ENCODE measurements at regions not wholly inside any gene's neighbourhood (a gene's known extent, or its start where the extent isn't known, plus 50 kb on each side); places are given as distances from the start of the nearest gene placed in this dataset.

DNA sequence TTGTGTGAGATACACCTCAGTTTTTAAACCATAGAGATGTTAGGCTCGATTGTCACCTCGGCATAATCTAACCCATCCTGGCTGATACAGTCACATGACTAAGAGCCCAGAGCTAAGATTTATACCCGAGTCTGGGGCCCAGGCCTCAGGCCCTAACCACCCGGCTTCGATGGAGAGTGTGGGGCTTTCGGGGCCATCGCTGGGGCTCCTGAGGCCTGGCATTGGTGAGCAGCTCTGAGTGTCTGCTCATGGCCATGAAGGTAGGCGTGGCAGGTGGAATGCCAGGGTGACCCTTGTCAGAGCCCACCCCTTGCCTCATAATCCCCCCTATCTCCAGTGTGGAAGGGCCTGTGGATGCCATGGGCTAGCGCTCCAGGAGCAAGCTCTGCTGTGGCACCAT, 164.3 kb downstream of the BMP7 start:
- Mint-ChIP-seq H3K9me3 (no peaks in the 10 kb centered on the region), H3K27me3 (peaks cover 3% of the 10 kb centered on the region), H3K27ac (no peak overlapping the region), H3K4me3 (no peak overlapping the region), H3K36me3 (ENCODE audit: low read depth) (no peaks in the 10 kb centered on the region), H3K4me1 (ENCODE audit: low read depth) (no peaks in the 10 kb centered on the region)
- no peak for ATAC-seq
- DNase-seq = no peak
- ChIA-PET CTCF (interaction anchor here (1.9 kb wide), 1 partner anchor 10 kb away, joined by 5 read pairs; no protein-coding TSS in a partner anchor), POLR2A (no interaction called here)
- TF ChIP-seq, protein P1, sequence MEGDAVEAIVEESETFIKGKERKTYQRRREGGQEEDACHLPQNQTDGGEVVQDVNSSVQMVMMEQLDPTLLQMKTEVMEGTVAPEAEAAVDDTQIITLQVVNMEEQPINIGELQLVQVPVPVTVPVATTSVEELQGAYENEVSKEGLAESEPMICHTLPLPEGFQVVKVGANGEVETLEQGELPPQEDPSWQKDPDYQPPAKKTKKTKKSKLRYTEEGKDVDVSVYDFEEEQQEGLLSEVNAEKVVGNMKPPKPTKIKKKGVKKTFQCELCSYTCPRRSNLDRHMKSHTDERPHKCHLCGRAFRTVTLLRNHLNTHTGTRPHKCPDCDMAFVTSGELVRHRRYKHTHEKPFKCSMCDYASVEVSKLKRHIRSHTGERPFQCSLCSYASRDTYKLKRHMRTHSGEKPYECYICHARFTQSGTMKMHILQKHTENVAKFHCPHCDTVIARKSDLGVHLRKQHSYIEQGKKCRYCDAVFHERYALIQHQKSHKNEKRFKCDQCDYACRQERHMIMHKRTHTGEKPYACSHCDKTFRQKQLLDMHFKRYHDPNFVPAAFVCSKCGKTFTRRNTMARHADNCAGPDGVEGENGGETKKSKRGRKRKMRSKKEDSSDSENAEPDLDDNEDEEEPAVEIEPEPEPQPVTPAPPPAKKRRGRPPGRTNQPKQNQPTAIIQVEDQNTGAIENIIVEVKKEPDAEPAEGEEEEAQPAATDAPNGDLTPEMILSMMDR (IDR thresholded peaks at IDR 0.05) = no peak
- intact Hi-C loops (cut with micrococcal nuclease) = no loop called here

DNA sequence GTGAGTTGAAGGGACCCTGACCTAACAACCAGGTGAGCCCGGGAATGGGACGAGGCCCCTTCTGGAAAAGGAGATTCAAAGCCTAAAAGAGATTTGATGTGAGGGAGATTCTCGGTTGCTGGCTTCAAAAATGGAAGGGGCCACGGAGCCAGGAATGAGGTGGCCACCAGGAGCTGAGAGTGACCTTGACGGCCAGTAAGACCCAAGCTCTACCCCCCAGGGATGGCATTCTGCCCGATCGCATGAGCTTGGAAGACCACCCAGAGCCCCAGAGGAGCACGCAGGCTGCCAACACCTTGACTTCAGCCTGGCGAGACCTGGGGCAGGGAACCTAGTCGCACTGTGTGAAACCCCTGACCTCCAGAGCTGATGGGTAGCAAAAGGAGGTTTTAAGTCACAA, 163.9 kb downstream of the BMP7 start:
- TF ChIP-seq, protein P1 (IDR thresholded peaks at IDR 0.05) = no peak
- ChIA-PET CTCF (interaction anchor here (1.9 kb wide), 1 partner anchor 11 kb away, joined by 5 read pairs; no protein-coding TSS in a partner anchor), POLR2A (no interaction called here)
- Mint-ChIP-seq H3K4me3 (no peak overlapping the region), H3K4me1 (ENCODE audit: low read depth) (no peaks in the 10 kb centered on the region), H3K36me3 (ENCODE audit: low read depth) (no peaks in the 10 kb centered on the region), H3K27me3 (peaks cover 3% of the 10 kb centered on the region), H3K9me3 (no peaks in the 10 kb centered on the region), H3K27ac (no peak overlapping the region)
- intact Hi-C loops (cut with micrococcal nuclease) = no loop called here
- DNase-seq (no peak), ATAC-seq (no peak)

DNA sequence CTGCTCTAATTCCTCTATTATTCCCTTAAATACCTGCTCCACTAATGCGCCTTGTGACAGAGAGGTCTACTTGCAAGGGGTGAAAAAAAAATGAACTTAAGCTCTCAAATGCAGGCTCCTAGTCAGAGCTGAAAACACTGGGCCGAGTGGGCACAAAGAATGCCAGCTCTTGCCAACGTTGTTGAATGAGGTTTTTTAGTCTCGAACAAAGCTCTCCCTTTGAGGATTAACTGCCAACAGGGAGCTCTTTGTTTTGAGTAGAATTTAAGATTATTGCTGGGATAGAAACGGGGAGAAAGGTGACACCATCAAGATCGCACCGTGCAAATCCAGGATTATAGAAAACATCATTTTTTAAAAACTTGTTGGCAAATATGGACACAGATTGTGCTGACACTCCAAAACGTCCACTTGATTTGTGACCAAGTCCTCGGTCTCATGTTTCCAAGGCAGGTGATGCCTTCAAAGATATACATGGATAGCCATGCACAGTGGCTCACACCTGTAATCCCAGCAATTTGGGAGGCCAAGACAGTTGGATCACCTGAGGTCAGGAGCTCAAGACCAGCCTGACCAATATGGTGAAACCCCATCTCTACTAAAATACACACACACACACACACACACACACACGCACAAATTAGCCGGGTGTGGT, 163.2 kb downstream of the BMP7 start:
- TF ChIP-seq, protein P1 (IDR thresholded peaks at IDR 0.05) = no peak
- Mint-ChIP-seq H3K36me3 (ENCODE audit: low read depth) (no peaks in the 10 kb centered on the region), H3K9me3 (no peaks in the 10 kb centered on the region), H3K27ac (no peak overlapping the region), H3K27me3 (peaks cover 3% of the 10 kb centered on the region), H3K4me1 (ENCODE audit: low read depth) (no peaks in the 10 kb centered on the region), H3K4me3 (no peak overlapping the region)
- intact Hi-C loops (cut with micrococcal nuclease) = no loop called here
- ChIA-PET POLR2A (interaction anchor here (0.6 kb wide), 1 partner anchor 271 kb away, joined by 3 read pairs; no protein-coding TSS in a partner anchor), CTCF (interaction anchor here (1.9 kb wide), 1 partner anchor 11 kb away, joined by 5 read pairs; no protein-coding TSS in a partner anchor)
- no peak for DNase-seq
- ATAC-seq = no peak

DNA sequence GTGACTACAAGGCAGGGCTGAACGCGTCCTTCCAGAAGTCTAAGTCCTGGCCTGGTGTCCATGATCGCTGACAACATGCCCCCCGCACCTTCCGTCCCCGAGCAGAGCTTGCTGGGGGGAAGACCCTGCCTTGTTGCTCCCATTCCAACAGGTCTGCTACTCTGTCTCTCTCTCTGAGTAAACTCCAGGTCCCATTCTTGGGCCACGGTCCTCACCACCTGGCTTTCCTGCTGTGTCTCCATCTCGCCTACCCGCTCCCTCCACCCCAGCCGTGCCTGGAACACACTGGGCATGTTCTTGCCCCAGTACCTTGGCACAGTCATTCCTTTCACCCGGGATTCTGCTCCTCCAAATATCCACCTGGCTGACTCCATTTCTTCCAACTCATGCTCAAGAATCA, 162.3 kb downstream of the BMP7 start:
- H3K9me3 Mint-ChIP-seq = no peaks in the 10 kb centered on the region
- TF ChIP-seq, protein P1 (IDR thresholded peaks at IDR 0.05) = no peak
- no peaks in the 10 kb centered on the region for H3K27me3 Mint-ChIP-seq
- no peaks in the 10 kb centered on the region for H3K4me1 Mint-ChIP-seq (ENCODE audit: low read depth)
- no peaks in the 10 kb centered on the region for H3K36me3 Mint-ChIP-seq (ENCODE audit: low read depth)
- intact Hi-C loops (cut with micrococcal nuclease) = no loop called here
- ATAC-seq (no peak), DNase-seq (no peak)
- ChIA-PET POLR2A (no interaction called here), CTCF (interaction anchor here (1.9 kb wide), 1 partner anchor 12 kb away, joined by 5 read pairs; no protein-coding TSS in a partner anchor)
- no peak overlapping the region for H3K27ac Mint-ChIP-seq
- H3K4me3 Mint-ChIP-seq = no peak overlapping the region

DNA sequence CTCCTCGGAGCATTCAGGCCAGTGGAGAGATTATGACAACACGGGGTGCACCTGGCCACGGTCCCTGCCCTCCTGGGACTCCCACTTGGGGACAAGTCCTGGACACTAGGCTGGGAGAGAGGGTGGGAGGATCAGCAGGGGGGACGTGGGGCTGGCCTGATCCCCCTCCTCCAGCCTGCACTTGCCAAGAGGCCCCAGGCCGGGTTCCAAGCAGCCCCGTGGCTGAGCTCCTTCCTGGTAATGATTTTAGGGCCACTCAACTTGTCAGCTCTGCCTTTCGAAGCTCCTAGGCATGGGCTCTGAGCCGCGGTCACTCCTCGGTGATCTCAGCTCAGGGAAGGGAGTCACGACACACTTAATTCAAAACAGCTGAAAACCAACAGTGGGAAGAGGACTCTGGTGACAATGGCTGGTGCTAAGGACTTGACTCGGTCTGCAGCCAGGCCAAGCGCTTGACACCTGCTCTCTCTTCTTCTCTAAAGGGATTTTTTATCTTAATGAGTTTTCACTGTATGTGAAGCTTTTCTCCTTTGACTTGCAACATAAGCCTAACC, 161.7 kb downstream of the BMP7 start:
- CTCF ChIA-PET = no interaction called here
- ATAC-seq = no peak
- Mint-ChIP-seq H3K36me3 (ENCODE audit: low read depth) (no peaks in the 10 kb centered on the region), H3K4me3 (no peak overlapping the region), H3K27ac (no peak overlapping the region), H3K9me3 (no peaks in the 10 kb centered on the region), H3K27me3 (no peaks in the 10 kb centered on the region), H3K4me1 (ENCODE audit: low read depth) (no peaks in the 10 kb centered on the region)
- intact Hi-C loops (cut with micrococcal nuclease) = no loop called here
- TF ChIP-seq, protein P1 (IDR thresholded peaks at IDR 0.05) = no peak
- DNase-seq = no peak
- POLR2A ChIA-PET = no interaction called here
